ENCODE measurements at regions not wholly inside any gene's neighbourhood (a gene's known extent, or its start where the extent isn't known, plus 50 kb on each side); places are given as distances from the start of the nearest gene placed in this dataset.
"Not testable (repeated sequence)": the region's sequence is repeated elsewhere in the genome, so short reads cannot be mapped to it uniquely, and the experiment has no call there.

DNA sequence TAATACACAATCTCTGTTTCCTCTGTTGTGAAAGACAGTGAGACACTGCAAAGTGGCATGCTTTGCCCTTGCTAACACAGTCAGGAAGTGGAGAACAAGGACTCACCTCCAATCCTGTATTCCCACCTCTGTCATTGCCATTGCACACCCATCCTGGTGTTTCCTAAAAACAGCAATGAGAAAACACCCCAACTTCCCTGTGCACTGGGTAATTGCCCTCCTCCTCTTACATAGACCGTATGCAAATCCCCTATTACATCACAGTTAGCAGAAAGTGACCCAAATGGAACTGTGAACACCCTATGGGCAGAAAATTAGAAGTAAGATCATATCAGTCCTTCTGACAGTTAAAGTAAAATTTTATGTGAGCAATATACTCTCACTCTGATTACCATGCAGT is 355.5 kb downstream of the BCL11B start:
- intact Hi-C loops (cut with DNase I; ENCODE audit: low total_unique reads): no loop called here

DNA sequence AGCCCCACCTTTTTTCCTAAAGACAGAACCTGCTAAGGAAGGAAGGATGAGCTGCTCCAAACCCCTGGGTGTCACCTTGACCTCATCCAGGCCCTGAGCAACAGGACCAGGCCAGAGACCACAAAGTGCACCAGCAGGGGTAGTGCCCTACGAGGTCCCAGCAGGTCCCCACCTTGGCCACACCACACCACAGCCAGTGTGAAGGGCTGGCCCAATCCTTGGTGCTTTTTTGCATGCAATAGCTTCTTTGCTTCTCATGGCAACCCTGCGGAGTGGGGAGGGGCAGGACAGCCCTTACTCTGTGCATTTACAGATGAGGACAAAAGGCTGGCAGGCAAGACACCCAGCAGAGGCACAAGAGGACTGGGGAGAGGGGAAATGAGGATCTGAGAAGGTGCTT is 352.6 kb downstream of the BCL11B start:
- intact Hi-C loops (cut with DNase I; ENCODE audit: low total_unique reads): no loop called here
- TF ChIP-seq, protein P1, sequence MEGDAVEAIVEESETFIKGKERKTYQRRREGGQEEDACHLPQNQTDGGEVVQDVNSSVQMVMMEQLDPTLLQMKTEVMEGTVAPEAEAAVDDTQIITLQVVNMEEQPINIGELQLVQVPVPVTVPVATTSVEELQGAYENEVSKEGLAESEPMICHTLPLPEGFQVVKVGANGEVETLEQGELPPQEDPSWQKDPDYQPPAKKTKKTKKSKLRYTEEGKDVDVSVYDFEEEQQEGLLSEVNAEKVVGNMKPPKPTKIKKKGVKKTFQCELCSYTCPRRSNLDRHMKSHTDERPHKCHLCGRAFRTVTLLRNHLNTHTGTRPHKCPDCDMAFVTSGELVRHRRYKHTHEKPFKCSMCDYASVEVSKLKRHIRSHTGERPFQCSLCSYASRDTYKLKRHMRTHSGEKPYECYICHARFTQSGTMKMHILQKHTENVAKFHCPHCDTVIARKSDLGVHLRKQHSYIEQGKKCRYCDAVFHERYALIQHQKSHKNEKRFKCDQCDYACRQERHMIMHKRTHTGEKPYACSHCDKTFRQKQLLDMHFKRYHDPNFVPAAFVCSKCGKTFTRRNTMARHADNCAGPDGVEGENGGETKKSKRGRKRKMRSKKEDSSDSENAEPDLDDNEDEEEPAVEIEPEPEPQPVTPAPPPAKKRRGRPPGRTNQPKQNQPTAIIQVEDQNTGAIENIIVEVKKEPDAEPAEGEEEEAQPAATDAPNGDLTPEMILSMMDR (IDR thresholded peaks at IDR 0.05): no peak
- DNase-seq: peak; percentile 7 to 49

More for the DNA sequence above, 355.5 kb downstream of the BCL11B start:
- no peak overlapping the region for H3K4me3 ChIP-seq
- DNase-seq: no peak
- H3K9me3 ChIP-seq: no peaks in the 10 kb centered on the region
- no peaks in the 10 kb centered on the region for H3K4me1 ChIP-seq
- no peak overlapping the region for H3K27ac ChIP-seq
- no peaks in the 10 kb centered on the region for H3K36me3 ChIP-seq
- TF ChIP-seq, protein P1 (IDR thresholded peaks at IDR 0.05): no peak
- H3K27me3 ChIP-seq: peaks cover 0 to 19% of the 10 kb centered on the region in 2 donors

DNA sequence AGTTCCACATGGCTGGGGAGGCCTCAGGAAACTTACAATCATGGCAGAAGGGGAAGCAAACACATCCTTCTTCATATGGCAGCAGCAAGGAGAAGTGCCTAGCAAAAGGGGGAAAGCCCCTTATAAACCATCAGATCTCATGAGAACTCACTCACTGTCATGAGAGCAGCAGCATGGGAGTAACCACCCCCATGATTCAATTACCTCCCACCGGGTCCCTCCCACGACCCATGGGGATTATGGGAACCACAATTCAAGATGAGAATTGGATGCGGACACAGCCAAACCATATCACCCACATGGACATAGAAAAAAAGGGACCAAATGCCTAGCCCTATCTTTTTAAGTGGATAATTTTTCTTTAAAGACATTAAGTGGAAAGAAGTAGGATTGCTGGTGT is 350.7 kb downstream of the BCL11B start:
- H3K27me3 ChIP-seq; H3K4me3 ChIP-seq; H3K4me1 ChIP-seq; H3K9me3 ChIP-seq; intact Hi-C loops (cut with DNase I; ENCODE audit: low total_unique reads); H3K36me3 ChIP-seq; H3K27ac ChIP-seq: not testable (repeated sequence)
- peak in 1 of 2 donors; percentile 23 for DNase-seq

More for the DNA sequence above, 352.6 kb downstream of the BCL11B start:
- Histone ChIP-seq H3K27ac (no peak overlapping the region), H3K9me3 (no peaks in the 10 kb centered on the region), H3K4me1 (no peaks in the 10 kb centered on the region), H3K27me3 (peaks cover 0 to 13% of the 10 kb centered on the region in 2 donors), H3K4me3 (no peak overlapping the region), H3K36me3 (no peaks in the 10 kb centered on the region)

DNA sequence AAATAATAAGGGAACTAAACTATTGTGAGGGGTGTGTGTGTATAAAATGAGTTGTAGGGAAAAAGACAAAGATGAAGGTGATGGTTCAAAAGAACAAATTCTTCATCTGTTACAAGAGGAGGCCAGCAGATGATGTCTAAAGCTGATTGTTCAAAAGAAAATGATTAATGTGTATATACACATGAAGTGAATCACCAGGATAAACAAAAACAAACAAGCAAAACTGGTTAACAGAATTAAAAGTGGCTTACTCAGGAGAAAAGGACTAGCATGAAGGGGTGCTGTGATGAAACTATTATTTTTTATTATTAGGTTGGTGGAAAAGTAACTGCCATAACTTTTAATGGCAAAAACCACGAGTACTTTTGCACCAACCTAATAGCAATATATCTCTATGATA is 348.4 kb downstream of the BCL11B start:
- Histone ChIP-seq H3K4me3 (no peak overlapping the region), H3K4me1 (no peaks in the 10 kb centered on the region), H3K27me3 (peaks cover 0 to 6% of the 10 kb centered on the region in 2 donors), H3K27ac (no peak overlapping the region), H3K9me3 (no peaks in the 10 kb centered on the region), H3K36me3 (no peaks in the 10 kb centered on the region)
- TF ChIP-seq, protein P1 (IDR thresholded peaks at IDR 0.05): no peak
- DNase-seq: no peak
- intact Hi-C loops (cut with DNase I; ENCODE audit: low total_unique reads): no loop called here

DNA sequence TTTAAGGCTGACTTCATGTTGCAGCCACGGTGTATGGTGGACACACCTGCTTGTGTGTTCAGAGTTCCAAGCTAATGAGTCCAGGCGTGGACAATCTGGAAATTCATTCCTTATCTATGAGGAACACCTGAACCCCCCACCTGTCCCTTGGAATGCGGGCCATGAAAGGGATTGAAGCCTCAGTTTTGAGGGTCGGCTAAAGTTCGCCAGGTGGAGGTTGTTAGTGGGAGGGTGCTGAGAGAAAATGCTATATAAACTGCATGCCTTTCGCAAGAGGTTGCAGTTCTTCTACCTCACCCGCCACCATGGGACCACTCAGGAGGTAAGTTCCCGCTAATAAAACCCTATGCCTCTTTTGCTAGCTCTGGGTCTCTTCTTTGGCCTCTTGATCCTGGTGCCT is 348.0 kb downstream of the BCL11B start:
- Histone ChIP-seq H3K9me3 (no peaks in the 10 kb centered on the region), H3K27ac (no peak overlapping the region), H3K27me3 (peaks cover 0 to 6% of the 10 kb centered on the region in 2 donors), H3K4me1 (no peaks in the 10 kb centered on the region), H3K36me3 (no peaks in the 10 kb centered on the region), H3K4me3 (no peak overlapping the region)
- TF ChIP-seq, protein P1 (IDR thresholded peaks at IDR 0.05): no peak
- DNase-seq: peak; percentile 4 to 37
- intact Hi-C loops (cut with DNase I; ENCODE audit: low total_unique reads): no loop called here

DNA sequence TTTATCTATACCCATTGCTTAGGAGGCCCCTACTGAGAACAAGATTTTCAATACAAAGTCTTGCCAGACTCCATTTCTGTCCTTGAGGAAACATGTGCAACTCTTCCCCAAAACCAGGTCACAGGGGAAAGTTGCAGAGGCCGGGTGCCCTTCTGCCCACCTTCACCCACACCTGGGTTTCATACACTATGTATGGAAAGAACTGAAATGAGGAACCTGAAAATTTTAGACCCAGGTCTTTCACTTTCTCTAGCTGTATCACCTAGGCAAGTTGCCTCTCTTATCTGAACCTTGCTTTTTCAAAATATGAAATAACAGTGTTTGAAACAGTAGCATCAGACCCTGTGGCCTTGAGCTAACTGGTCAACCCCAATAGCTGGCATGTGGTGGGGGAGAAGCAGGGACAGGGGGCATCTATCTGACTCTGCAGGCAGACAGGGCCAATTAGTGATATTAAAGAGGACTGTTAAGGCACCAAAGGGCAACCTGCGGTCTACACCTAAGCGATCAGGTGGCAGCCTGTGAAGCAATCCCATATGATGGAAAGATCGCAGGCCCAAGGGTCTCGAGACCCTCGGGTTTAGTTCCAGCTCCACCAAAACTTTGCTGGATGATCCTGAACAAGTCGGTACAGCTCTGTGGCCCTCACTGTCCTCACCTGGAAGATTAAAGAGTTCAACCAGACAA is 346.5 kb downstream of the BCL11B start:
- intact Hi-C loops (cut with DNase I; ENCODE audit: low total_unique reads): no loop called here
- TF ChIP-seq, protein P1 (IDR thresholded peaks at IDR 0.05): no peak
- Histone ChIP-seq H3K27ac (no peak overlapping the region), H3K4me3 (no peak overlapping the region), H3K9me3 (no peaks in the 10 kb centered on the region), H3K4me1 (no peaks in the 10 kb centered on the region), H3K27me3 (no peaks in the 10 kb centered on the region), H3K36me3 (no peaks in the 10 kb centered on the region)
- peak in 1 of 2 donors; percentile 8 for DNase-seq
